ENCODE measurements at regions not wholly inside any gene's neighbourhood (a gene's known extent, or its start where the extent isn't known, plus 50 kb on each side); places are given as distances from the start of the nearest gene placed in this dataset.
"Not testable (repeated sequence)": the region's sequence is repeated elsewhere in the genome, so short reads cannot be mapped to it uniquely, and the experiment has no call there.

DNA sequence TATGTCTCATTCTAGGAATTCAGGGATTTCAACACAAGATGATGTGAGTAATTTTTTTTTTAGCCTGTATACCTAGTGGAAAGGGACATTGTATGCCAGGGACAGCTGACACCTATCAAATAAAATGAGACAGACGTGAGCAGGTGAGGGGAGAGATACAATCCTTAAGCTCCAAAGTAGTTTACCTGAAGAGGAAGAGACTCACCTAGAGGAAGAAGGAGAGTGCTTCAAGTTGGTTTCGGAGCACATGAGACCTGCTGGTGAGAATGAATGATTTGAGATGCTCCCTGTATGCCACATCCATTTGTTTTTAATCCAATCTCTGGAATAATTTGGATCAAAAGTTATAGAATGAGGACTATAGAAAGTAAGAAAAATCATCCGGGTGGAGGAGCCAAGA is 915.4 kb upstream of the FBXO33 start:
- H3K27me3 ChIP-seq (ENCODE audit: control insufficient read depth, insufficient read depth, low read length) = no peaks in the 10 kb centered on the region
- H3K27ac ChIP-seq (ENCODE audit: low read length) = no peak overlapping the region
- 100% methylated on average over 1 of the region's 3 CpGs for WGBS (ENCODE audit: insufficient coverage)
- no peaks in the 10 kb centered on the region for H3K36me3 ChIP-seq (ENCODE audit: control insufficient read depth, insufficient read depth, low read length)
- no peaks in the 10 kb centered on the region for H3K4me1 ChIP-seq (ENCODE audit: control insufficient read depth, insufficient read depth, low read length)
- H3K9me3 ChIP-seq (replicated peaks; ENCODE audit: control insufficient read depth, low read depth, low read length) = no peaks in the 10 kb centered on the region
- DNase-seq = no peak
- H3K4me3 ChIP-seq (ENCODE audit: low read length) = no peak overlapping the region

DNA sequence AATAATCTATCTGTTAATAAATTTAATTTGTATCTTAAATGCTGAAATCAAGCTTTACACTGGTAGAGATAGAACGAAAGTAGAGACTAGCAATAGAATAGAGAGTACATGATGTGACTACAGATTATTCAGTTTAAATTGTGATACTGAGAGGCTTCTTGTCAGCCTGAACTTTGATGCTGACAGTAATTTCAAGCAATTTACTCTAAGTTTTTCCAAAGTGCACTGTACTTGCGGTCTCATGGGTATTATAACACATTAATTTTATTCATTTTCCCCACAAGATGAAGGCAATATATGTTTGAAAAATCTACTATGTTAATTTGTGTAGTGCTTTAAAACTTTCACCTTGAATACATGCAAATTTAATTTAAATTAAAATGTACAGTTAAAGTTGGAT is 914.0 kb upstream of the FBXO33 start:
- H3K27ac ChIP-seq (ENCODE audit: low read length) = no peak overlapping the region
- no CpG with 5 or more reads among the region's 2 CpGs for WGBS (ENCODE audit: insufficient coverage)
- no peaks in the 10 kb centered on the region for H3K27me3 ChIP-seq (ENCODE audit: control insufficient read depth, insufficient read depth, low read length)
- H3K4me1 ChIP-seq (ENCODE audit: control insufficient read depth, insufficient read depth, low read length) = no peaks in the 10 kb centered on the region
- no peak overlapping the region for H3K4me3 ChIP-seq (ENCODE audit: low read length)
- DNase-seq = no peak
- H3K36me3 ChIP-seq (ENCODE audit: control insufficient read depth, insufficient read depth, low read length) = no peaks in the 10 kb centered on the region
- no peaks in the 10 kb centered on the region for H3K9me3 ChIP-seq (replicated peaks; ENCODE audit: control insufficient read depth, low read depth, low read length)

DNA sequence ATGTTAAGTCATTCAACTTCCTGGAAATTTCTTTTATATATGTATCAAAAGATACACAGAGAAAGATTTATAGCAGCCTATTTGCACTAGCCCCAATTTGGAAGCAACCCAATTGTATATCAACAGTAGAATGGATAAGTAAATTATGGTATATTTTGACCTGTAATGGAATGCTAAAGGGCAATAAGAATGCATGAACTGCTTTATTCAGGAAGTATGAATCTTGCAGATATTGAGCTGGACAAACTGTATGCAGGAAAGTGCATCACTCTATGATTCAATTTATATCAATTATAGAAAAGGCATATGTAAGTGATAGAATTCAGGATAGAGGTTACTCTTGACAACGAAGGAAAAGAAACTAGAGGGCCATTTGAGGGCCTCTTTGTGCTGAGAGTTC is 913.1 kb upstream of the FBXO33 start:
- DNase-seq = peak; percentile 4
- Histone ChIP-seq H3K27me3 (ENCODE audit: control insufficient read depth, insufficient read depth, low read length) (no peaks in the 10 kb centered on the region), H3K36me3 (ENCODE audit: control insufficient read depth, insufficient read depth, low read length) (no peaks in the 10 kb centered on the region), H3K9me3 (replicated peaks; ENCODE audit: control insufficient read depth, low read depth, low read length) (no peaks in the 10 kb centered on the region), H3K4me1 (ENCODE audit: control insufficient read depth, insufficient read depth, low read length) (no peaks in the 10 kb centered on the region), H3K27ac (ENCODE audit: low read length) (no peak overlapping the region), H3K4me3 (ENCODE audit: low read length) (no peak overlapping the region)
- no CpG with 5 or more reads among the region's 1 CpG for WGBS (ENCODE audit: insufficient coverage)

DNA sequence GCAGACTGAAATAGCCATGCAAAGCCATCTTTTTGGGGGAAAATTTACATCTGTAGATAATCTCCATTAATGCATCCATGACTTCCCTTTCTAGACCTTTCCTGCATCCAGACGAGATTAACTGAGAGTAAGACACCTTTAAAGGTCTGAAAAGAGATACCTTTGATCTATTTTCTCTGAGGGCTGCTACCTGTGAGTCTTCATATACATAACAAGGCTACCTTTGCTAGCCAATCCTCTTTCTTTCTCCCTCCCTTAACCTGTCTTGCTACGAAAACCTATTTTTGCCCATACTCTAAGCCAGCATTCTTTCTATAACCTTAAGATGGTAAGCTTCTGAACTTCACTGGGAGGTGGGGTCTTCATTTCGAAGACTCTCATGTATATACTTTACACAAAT is 908.5 kb upstream of the FBXO33 start:
- H3K27ac ChIP-seq (ENCODE audit: low read length) = no peak overlapping the region
- no CpG with 5 or more reads among the region's 3 CpGs for WGBS (ENCODE audit: insufficient coverage)
- no peak overlapping the region for H3K4me3 ChIP-seq (ENCODE audit: low read length)
- H3K9me3 ChIP-seq (replicated peaks; ENCODE audit: control insufficient read depth, low read depth, low read length) = no peaks in the 10 kb centered on the region
- H3K4me1 ChIP-seq (ENCODE audit: control insufficient read depth, insufficient read depth, low read length) = no peaks in the 10 kb centered on the region
- no peak for DNase-seq
- H3K27me3 ChIP-seq (ENCODE audit: control insufficient read depth, insufficient read depth, low read length) = no peaks in the 10 kb centered on the region
- no peaks in the 10 kb centered on the region for H3K36me3 ChIP-seq (ENCODE audit: control insufficient read depth, insufficient read depth, low read length)

DNA sequence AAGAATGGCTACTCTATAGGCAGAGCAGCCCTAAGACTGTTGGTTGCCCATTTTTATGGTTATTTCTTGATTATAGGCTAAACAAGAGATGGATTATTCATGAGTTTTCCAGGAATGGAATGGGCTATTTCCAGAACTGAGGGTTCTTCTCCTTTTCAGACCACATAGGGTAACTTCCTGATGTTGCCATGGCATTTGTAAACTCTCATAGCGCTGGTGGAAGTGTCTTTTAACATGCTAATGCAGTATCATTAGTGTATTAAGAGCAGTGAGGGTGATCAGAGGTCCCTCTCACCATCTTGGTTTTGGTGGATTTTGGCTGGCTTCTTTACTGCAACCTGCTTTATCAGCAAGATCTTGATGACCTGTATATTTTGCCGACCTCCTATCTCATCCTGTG is 904.6 kb upstream of the FBXO33 start:
- DNase-seq = no peak
- H3K4me1 ChIP-seq (ENCODE audit: control insufficient read depth, insufficient read depth, low read length) = no peaks in the 10 kb centered on the region
- H3K9me3 ChIP-seq (replicated peaks; ENCODE audit: control insufficient read depth, low read depth, low read length) = peaks cover 2% of the 10 kb centered on the region
- 67% methylated on average over 1 of the region's 2 CpGs for WGBS (ENCODE audit: insufficient coverage)
- no peak overlapping the region for H3K4me3 ChIP-seq (ENCODE audit: low read length)
- H3K27ac ChIP-seq (ENCODE audit: low read length) = no peak overlapping the region
- no peaks in the 10 kb centered on the region for H3K27me3 ChIP-seq (ENCODE audit: control insufficient read depth, insufficient read depth, low read length)
- no peaks in the 10 kb centered on the region for H3K36me3 ChIP-seq (ENCODE audit: control insufficient read depth, insufficient read depth, low read length)

DNA sequence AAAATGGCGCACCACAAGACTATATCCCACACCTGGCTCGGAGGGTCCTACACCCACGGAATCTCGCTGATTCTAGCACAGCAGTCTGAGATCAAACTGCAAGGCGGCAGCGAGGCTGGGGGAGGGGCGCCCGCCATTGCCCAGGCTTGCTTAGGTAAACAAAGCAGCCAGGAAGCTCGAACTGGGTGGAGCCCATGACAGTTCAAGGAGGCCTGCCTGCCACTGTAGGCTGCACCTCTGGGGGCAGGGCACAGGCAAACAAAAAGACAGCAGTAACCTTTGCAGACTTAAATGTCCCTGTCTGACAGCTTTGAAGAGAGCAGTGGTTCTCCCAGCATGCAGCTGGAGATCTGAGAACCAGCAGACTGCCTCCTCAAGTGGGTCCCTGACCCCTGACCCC is 894.3 kb upstream of the FBXO33 start:
- not testable (repeated sequence) for H3K27me3 ChIP-seq (ENCODE audit: control insufficient read depth, insufficient read depth, low read length)
- no CpG with 5 or more reads among the region's 9 CpGs for WGBS (ENCODE audit: insufficient coverage)

DNA sequence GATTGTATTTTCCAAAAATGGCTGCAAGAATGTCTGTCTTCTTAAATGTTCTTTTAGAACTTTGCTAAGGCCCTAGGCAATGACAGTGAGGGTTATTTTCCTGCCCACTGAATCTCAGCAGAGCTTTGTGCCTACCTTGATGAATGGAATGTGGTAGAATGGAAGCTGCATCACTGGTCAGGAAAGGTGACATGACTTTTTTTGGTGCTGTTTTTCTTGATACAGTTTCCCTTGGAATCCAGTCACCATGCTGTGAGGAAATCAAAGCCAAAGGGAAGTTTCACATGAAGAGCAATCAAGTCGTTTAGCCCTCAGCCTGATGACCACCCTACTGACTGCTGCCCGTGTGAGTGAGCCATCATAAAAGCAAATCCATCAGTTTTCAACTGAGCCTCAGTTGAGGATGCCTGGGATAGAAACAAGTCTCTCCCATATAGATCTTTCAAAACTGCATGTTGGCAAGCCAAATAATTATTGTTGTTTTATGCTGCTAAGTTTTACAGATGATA is 886.0 kb upstream of the FBXO33 start:
- no peak for DNase-seq
- Histone ChIP-seq H3K4me1 (ENCODE audit: control insufficient read depth, insufficient read depth, low read length) (no peaks in the 10 kb centered on the region), H3K27ac (ENCODE audit: low read length) (no peak overlapping the region), H3K4me3 (ENCODE audit: low read length) (no peak overlapping the region), H3K9me3 (replicated peaks; ENCODE audit: control insufficient read depth, low read depth, low read length) (no peaks in the 10 kb centered on the region), H3K36me3 (ENCODE audit: control insufficient read depth, insufficient read depth, low read length) (no peaks in the 10 kb centered on the region), H3K27me3 (ENCODE audit: control insufficient read depth, insufficient read depth, low read length) (no peaks in the 10 kb centered on the region)
- WGBS (ENCODE audit: insufficient coverage) = 17% methylated on average over 1 of the region's 2 CpGs

More for the DNA sequence above, 894.3 kb upstream of the FBXO33 start:
- H3K36me3 ChIP-seq (ENCODE audit: control insufficient read depth, insufficient read depth, low read length); H3K27ac ChIP-seq (ENCODE audit: low read length); DNase-seq; H3K4me3 ChIP-seq (ENCODE audit: low read length); H3K4me1 ChIP-seq (ENCODE audit: control insufficient read depth, insufficient read depth, low read length); H3K9me3 ChIP-seq (replicated peaks; ENCODE audit: control insufficient read depth, low read depth, low read length): not testable (repeated sequence)

DNA sequence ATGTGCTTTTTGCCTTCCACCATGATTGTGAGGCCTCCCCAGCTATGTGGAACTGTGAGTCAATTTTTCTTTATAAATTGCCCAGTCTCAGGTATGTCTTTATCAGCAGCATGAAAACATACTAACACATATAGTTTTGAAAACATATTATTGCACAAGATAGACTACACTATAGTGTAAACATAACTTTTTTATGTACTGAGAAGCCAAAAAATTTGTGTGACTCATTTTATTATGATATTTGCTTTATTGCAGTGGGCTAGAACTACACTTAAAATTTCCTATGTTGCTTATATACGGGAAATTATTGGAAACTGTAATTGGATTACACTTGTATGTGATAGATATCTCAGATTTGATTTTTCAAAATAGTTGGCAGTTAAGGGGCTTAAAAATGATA is 885.5 kb upstream of the FBXO33 start:
- Histone ChIP-seq H3K4me1 (ENCODE audit: control insufficient read depth, insufficient read depth, low read length) (no peaks in the 10 kb centered on the region), H3K4me3 (ENCODE audit: low read length) (no peak overlapping the region), H3K27ac (ENCODE audit: low read length) (no peak overlapping the region), H3K36me3 (ENCODE audit: control insufficient read depth, insufficient read depth, low read length) (no peaks in the 10 kb centered on the region), H3K27me3 (ENCODE audit: control insufficient read depth, insufficient read depth, low read length) (no peaks in the 10 kb centered on the region), H3K9me3 (replicated peaks; ENCODE audit: control insufficient read depth, low read depth, low read length) (no peaks in the 10 kb centered on the region)
- DNase-seq = no peak
- no CpG with 5 or more reads among the region's 1 CpG for WGBS (ENCODE audit: insufficient coverage)

DNA sequence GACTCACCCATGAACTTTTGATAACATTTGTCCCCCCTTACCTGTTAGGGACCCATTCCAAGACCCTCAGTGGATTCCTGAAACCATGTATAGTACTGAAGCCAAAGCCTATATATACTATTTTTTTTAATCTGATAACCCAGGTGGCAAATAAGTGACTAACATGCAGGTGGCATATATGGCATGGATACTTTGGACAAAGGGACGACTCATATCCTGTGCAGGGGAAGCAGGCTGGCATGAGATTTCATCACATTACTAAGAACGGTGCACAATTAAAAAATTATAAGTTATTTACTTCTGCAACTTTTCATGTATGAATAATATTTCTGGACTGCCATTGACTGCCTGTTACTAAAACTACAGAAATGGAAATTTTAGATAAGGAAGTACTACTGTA is 880.1 kb upstream of the FBXO33 start:
- Histone ChIP-seq H3K36me3 (ENCODE audit: control insufficient read depth, insufficient read depth, low read length) (no peaks in the 10 kb centered on the region), H3K4me3 (ENCODE audit: low read length) (no peak overlapping the region), H3K27ac (ENCODE audit: low read length) (no peak overlapping the region), H3K9me3 (replicated peaks; ENCODE audit: control insufficient read depth, low read depth, low read length) (no peaks in the 10 kb centered on the region), H3K27me3 (ENCODE audit: control insufficient read depth, insufficient read depth, low read length) (no peaks in the 10 kb centered on the region), H3K4me1 (ENCODE audit: control insufficient read depth, insufficient read depth, low read length) (no peaks in the 10 kb centered on the region)
- DNase-seq = no peak
- WGBS (ENCODE audit: insufficient coverage) = no CpG with 5 or more reads among the region's 2 CpGs

DNA sequence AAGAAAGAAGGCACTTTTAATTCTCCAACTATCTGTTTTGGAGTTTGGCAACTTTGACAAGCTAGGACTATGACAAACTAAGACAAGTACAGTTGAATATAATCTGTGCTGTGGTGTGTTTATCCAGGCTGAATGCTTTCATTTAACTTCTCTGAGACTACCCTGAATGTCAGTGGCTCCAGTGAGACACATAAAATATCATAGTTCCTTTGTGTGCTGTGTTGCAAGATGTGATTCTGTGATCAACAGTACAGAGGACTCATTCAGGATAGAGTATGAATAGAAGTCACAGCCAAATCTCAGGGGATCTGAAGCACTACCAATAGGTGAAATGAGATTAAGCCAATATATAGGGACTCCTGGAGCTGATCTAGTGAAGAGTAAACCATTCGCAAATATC is 876.9 kb upstream of the FBXO33 start:
- Histone ChIP-seq H3K36me3 (ENCODE audit: control insufficient read depth, insufficient read depth, low read length) (no peaks in the 10 kb centered on the region), H3K27ac (ENCODE audit: low read length) (no peak overlapping the region), H3K9me3 (replicated peaks; ENCODE audit: control insufficient read depth, low read depth, low read length) (no peaks in the 10 kb centered on the region), H3K4me3 (ENCODE audit: low read length) (no peak overlapping the region), H3K4me1 (ENCODE audit: control insufficient read depth, insufficient read depth, low read length) (no peaks in the 10 kb centered on the region), H3K27me3 (ENCODE audit: control insufficient read depth, insufficient read depth, low read length) (no peaks in the 10 kb centered on the region)
- WGBS (ENCODE audit: insufficient coverage) = 86% methylated on average over 1 of the region's 1 CpG
- no peak for DNase-seq

DNA sequence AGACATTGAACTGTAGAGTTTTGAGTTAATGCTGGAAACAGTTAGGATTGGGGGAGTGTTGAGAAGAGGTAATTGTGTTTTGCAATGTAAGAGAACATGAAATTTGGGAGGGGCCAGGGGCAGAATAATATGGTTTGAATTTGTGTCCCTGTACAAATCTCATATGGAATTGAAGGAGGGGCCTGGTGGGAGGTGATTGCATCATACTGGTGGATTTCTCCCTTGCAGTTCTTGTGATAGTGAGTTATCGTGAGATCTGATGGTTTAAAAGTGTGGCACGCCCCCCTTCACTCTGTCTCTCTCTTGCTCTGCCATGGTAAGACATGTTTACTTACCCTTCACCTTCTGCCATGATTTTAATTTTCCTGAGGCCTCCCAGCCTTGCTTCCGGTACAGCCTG is 876.0 kb upstream of the FBXO33 start:
- DNase-seq = no peak
- no peaks in the 10 kb centered on the region for H3K27me3 ChIP-seq (ENCODE audit: control insufficient read depth, insufficient read depth, low read length)
- H3K36me3 ChIP-seq (ENCODE audit: control insufficient read depth, insufficient read depth, low read length) = no peaks in the 10 kb centered on the region
- no peaks in the 10 kb centered on the region for H3K9me3 ChIP-seq (replicated peaks; ENCODE audit: control insufficient read depth, low read depth, low read length)
- no peak overlapping the region for H3K4me3 ChIP-seq (ENCODE audit: low read length)
- no CpG with 5 or more reads among the region's 3 CpGs for WGBS (ENCODE audit: insufficient coverage)
- H3K27ac ChIP-seq (ENCODE audit: low read length) = no peak overlapping the region
- H3K4me1 ChIP-seq (ENCODE audit: control insufficient read depth, insufficient read depth, low read length) = no peaks in the 10 kb centered on the region

Measured in muscle of leg (tissue), 3 donors.